AG08395 (cell line): ENCODE measurements at regions not wholly inside any gene's neighbourhood (a gene's known extent, or its start where the extent isn't known, plus 50 kb on each side); places are given as distances from the start of the nearest gene placed in this dataset.
"Not testable (repeated sequence)": the region's sequence is repeated elsewhere in the genome, so short reads cannot be mapped to it uniquely, and the experiment has no call there.

Source experiments
- DNase-seq: peaks from one replicate; pipeline ENCODE4 v3.0.0; 2012; ENCODE audit warnings: mixed read lengths, low spot score

- DNase-seq: peak; percentile 95
These were observed 90.6 kb upstream of the CIBAR2 start for GRCh38 chr16:85202631-85203461.

- no peak for DNase-seq
These were observed 91.2 kb upstream of the CIBAR2 start for GRCh38 chr16:85203462-85203813.

- peak; percentile 58 for DNase-seq
These were observed 92.2 kb upstream of the CIBAR2 start for GRCh38 chr16:85204242-85205010.

GRCh38 chr16:85205257-85205656 lies 93.0 kb upstream of the CIBAR2 start:
- not testable (repeated sequence) for DNase-seq

- DNase-seq: no peak
These were observed 93.6 kb upstream of the CIBAR2 start for GRCh38 chr16:85205747-85206471.

DNA sequence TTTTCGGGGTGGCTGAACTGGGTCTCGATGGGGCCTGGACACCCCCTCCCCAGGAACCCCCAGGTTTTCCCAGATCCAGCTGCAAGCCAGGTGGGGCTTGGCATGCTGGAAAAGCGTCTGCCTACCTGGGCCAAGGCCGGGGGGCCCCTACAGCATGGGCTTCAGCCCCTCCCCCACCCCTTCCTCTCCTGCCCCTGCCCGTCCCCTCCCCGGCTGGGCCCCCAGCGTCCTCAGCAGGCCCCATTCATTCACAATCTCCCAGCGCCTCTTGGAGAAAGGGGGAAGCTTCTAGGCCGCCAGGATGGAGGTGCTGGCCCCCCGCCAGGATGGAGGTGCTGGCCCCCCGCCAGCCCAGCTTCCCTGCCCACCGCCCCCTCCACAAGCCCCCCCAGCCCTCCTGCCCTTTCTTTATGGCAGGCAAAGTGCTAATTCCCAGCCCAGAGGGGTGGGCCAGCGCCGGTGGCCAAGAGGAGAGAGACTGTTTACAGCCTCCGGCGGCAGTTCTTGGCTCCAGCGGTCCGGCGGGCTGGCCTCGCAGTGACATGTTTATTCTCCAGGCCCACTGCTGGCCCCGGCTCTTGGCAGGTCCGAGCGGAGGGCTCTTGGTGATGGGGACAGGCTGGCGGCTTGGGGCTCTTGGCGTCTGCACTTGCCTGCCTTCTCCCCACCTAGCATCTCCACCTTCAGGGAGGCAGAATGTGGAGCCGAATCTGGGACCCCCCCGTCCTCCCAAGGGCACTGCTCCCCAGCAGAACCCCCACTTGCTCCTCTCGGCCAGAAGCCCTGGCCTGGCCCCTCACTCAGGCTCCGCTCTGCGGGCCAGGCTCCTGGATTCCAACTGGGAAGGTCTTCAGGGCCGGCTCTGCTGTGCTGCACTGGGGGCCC lies 94.4 kb upstream of the CIBAR2 start:
- no peak for DNase-seq

DNA sequence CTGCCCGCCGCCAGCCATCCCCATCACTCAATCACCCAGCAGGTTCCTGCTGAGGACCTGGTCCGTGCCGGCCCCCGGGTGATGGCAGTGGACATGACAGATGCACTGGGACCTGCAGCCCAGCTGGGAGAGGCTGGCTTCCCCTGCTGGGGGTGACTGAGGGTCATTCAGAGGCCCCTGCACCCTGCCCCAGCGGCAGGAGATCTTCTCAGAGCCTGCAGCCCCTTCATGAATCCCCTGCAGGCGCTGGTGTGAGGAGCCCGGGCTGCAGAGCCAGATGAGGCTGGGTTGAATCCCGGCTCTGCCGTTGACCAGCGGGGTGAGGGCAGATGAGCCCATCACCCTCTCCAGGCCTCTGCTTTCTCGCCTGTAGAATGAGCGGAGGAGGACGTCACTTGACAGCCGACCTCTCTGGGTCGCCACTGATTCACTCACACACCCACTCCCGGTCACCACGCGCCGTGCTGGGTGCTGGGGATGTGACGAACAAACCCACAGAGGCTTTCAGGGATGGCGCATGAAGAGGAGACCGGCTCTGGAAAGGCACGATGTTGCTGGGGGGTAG lies 95.2 kb upstream of the CIBAR2 start:
- no peak for DNase-seq

DNA sequence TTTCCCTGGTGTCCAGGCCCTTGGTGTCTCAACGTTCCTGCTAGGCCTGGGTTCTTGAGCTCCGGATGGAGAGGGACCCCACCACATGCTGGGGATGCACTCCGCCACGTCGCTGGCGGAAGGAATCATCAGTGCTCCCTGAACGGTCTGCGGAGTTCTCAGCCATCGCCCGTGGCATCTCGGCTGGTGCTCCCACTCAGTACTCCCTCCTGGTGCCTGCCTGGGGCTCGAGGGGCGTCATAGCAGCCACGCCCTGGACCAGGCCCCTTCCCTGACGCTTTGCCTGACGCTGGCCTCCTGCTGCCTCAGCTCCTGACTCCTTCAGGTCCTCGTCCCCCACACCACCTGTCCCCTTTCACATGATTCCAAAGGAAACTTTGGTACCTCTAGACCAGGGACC lies 95.9 kb upstream of the CIBAR2 start:
- DNase-seq: no peak

DNA sequence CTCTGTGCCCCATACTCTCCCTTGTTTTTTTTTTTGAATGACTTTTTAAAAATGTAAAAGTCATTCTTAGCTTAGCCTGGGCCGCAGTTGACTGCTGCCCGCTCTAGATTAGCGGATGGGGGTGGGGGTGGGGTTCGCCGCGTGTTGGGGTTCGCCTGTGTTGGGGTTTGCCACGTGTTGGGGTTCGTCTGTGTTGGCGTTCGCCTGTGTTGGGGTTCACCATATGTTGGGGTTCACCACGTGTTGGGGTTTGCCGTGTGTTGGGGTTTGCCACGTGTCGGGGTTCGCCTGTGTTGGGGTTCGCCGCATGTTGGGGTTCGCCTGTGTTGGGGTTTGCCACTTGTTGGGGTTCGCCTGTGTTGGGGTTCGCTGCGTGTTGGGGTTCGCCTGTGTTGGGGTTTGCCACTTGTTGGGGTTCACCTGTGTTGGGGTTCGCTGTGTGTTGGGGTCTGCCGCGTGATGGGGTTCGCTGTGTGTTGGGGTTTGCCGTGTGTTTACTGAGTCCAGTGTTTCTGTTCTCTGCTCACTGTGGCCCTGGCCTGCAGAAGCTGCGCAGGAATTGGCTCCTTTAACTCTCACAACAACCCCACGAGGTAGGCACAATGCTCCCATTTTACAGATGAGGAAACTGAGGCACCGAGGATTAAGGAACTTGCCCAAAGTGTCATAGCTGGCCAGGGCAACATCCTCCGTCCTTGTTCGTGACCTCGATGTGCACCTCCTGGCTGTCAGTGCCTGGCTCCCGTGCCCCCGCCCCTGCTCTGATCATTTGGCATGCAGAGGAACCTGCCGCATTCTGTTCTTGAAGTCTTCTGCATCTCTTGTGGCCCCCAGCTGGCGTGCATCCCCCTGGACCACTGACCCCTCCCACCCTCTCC lies 96.6 kb upstream of the CIBAR2 start:
- DNase-seq: no peak

GRCh38 chr16:85209526-85210121 lies 97.4 kb upstream of the CIBAR2 start:
- DNase-seq: no peak

- peak; percentile 79 for DNase-seq
These were observed 98.3 kb upstream of the CIBAR2 start for GRCh38 chr16:85210423-85211169.

DNA sequence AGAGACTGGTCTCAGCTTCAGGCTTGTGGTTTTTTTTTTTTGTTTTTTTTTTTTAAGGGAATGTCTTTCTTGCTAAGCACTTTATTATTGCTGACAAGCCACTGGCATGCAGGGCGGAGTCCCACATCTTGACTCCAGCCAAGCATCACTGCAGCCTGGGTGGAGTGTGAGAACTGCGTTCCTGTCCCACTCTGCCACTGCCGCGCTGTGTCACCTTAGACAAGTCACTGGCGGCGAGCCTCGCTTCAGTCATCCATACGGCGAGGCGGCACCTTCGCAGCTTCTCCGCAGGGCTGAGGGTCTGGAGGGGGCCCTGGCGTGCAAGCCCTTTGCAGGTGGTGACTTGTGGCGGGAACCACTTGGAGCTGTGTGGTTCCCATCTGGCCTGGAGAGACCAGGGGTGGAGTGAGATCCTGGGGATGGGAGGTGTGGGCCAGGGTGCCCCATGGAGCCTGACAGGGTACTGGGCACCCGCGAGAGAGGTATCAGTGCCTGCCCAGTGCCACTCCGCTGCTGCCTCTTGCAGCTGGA lies 99.1 kb upstream of the CIBAR2 start:
- DNase-seq: peak; percentile 88

- DNase-seq: no peak
These were observed 101.8 kb upstream of the CIBAR2 start for GRCh38 chr16:85213926-85214675.

DNA sequence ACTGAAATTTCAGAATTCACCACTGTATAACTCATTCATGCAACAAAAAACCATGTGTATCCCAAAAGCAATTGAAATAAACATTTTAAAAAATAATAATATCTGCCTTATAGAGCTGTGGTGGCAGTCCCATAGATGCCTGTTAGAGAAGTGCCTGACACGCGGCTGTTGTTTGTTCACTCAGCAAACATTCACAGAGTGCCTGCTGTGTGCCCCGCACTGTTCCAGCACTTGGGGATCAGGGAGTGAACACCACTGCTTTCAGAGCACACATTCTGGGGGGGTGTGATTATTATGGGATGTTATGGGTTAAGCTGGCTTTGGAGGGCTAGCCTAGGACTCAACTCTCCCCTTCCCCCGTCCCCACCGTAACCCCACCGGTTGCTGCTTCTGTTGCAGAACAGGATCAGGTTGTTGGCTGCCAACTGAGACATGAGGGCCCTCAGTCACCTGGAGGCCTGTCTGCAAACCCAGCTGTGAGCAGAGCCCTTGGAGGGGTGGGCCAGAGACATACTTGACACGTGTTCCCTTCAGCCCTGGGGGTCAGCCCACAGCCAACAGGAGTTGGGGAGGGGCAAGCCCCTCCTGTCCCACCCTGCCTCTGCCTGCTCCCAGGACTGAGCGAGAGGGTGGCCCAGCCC lies 103.3 kb upstream of the CIBAR2 start:
- DNase-seq: no peak

- no peak for DNase-seq
These were observed 104.5 kb upstream of the CIBAR2 start for GRCh38 chr16:85216522-85217375.

GRCh38 chr16:85220125-85220839 lies 108.0 kb upstream of the CIBAR2 start:
- peak; percentile 85 for DNase-seq
